Endodermal cell (in vitro differentiated cells): ENCODE measurements at regions not wholly inside any gene's neighbourhood (a gene's known extent, or its start where the extent isn't known, plus 50 kb on each side); places are given as distances from the start of the nearest gene placed in this dataset.

Experiments used
- DNase-seq: peaks from one replicate; pipeline ENCODE4 v3.0.0-alpha.2; 2017
- H3K27ac ChIP-seq: 2 replicates; pipeline ENCODE4 v1.5.1; 2013; ENCODE audit warnings: mild to moderate bottlenecking, low read depth, low read length, moderate library complexity
- H3K27me3 ChIP-seq: 2 replicates; pipeline ENCODE4 v1.6.1; 2013; ENCODE audit warnings: mild to moderate bottlenecking, low read length, moderate library complexity; ENCODE audit not compliant: insufficient read depth, control insufficient read depth, poor library complexity, severe bottlenecking
- H3K36me3 ChIP-seq: 2 replicates; pipeline ENCODE4 v1.7.0; 2013; ENCODE audit warnings: mild to moderate bottlenecking, low read length, moderate library complexity; ENCODE audit not compliant: control insufficient read depth, insufficient read depth
- H3K4me1 ChIP-seq: one replicate; pipeline ENCODE4 v1.7.0; 2013; ENCODE audit warnings: low read length; ENCODE audit not compliant: control insufficient read depth, insufficient read depth
- H3K4me3 ChIP-seq: 2 replicates; pipeline ENCODE4 v1.5.1; 2013; ENCODE audit warnings: mild to moderate bottlenecking, low read length, moderate library complexity
- H3K9ac ChIP-seq: 2 replicates; pipeline ENCODE4 v1.6.1; 2013; ENCODE audit warnings: mild to moderate bottlenecking, low read length, moderate library complexity; ENCODE audit not compliant: poor library complexity, severe bottlenecking; ENCODE audit errors: extremely low read depth
- H3K9me3 ChIP-seq: 2 replicates; pipeline ENCODE4 v1.6.1; 2013; ENCODE audit warnings: mild to moderate bottlenecking, low read length, moderate library complexity; ENCODE audit not compliant: control insufficient read depth
- H3K27ac Mint-ChIP-seq: 2 replicates; pipeline ENCODE4 v1.8.0; 2020; ENCODE audit warnings: mixed read lengths
- H3K27me3 Mint-ChIP-seq: 2 replicates; pipeline ENCODE4 v1.8.0; 2021; ENCODE audit warnings: mild to moderate bottlenecking, mixed read lengths; ENCODE audit not compliant: insufficient read depth
- H3K36me3 Mint-ChIP-seq: 2 replicates; pipeline ENCODE4 v1.8.0; 2020; ENCODE audit warnings: low read depth, mixed read lengths
- H3K4me1 Mint-ChIP-seq: 2 replicates; pipeline ENCODE4 v1.8.0; 2020; ENCODE audit warnings: mixed read lengths
- H3K4me3 Mint-ChIP-seq: 2 replicates; pipeline ENCODE4 v1.8.0; 2020; ENCODE audit warnings: mild to moderate bottlenecking, moderate library complexity, mixed read lengths
- H3K9me3 Mint-ChIP-seq: 2 replicates; pipeline ENCODE4 v1.8.0; 2020; ENCODE audit warnings: mild to moderate bottlenecking, mixed read lengths
- WGBS, 2 experiments: methylation state at CpG; one replicate each; pipeline versions ENCODE4 v1.1.5 to v1.1.7; 2013; ENCODE audit warnings: missing lambda C conversion rate in 2 of 2, mixed read lengths in 1 of 2; ENCODE audit not compliant: insufficient coverage in 1 of 2, insufficient read length in 1 of 2; 5-methylcytosine and 5-hydroxymethylcytosine counted together
- TF ChIP-seq, protein P1 (sequence below): fragments of 200-600 bp; sonication (generic); conservative IDR thresholded peaks from 2 replicates; pipeline ENCODE4 v1.5.0; 2021; ENCODE audit warnings: antibody characterized with exemption, mild to moderate bottlenecking

DNA sequence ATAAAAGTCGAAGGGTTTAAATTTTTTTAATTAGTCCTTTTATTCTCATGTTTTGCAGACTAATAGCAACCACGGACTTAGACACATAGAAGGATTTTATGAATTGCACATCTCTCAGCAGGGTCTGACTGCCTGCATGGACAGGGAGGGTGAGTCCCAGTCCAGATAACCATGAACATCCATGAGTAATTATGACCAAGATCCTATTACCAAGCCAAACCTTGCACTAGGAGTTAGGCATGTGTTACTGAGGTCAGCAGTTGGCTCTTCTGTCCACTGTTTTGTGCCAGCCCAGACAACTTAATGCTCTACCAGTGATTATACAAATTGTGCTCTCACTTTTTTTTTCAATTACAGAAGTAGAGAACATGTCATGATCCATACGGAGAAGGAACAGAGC lies 211.2 kb downstream of the MAFB start:
- H3K9ac ChIP-seq, result no peak overlapping the region
- no peak overlapping the region for H3K4me3 ChIP-seq
- H3K27ac Mint-ChIP-seq, result no peak overlapping the region
- DNase-seq, result no peak
- H3K36me3 Mint-ChIP-seq, result no peaks in the 10 kb centered on the region
- no peak overlapping the region for H3K27ac ChIP-seq
- no peaks in the 10 kb centered on the region for H3K4me1 ChIP-seq
- peaks cover 7% of the 10 kb centered on the region for H3K27me3 ChIP-seq
- H3K9me3 ChIP-seq, result no peaks in the 10 kb centered on the region
- H3K27me3 Mint-ChIP-seq, result peaks cover 22% of the 10 kb centered on the region
- WGBS, 2 experiments, result 89 to 94% methylated on average over 3 of the region's 3 CpGs
- H3K36me3 ChIP-seq, result no peaks in the 10 kb centered on the region
- H3K4me3 Mint-ChIP-seq, result no peak overlapping the region
- no peaks in the 10 kb centered on the region for H3K9me3 Mint-ChIP-seq
- TF ChIP-seq, protein P1, sequence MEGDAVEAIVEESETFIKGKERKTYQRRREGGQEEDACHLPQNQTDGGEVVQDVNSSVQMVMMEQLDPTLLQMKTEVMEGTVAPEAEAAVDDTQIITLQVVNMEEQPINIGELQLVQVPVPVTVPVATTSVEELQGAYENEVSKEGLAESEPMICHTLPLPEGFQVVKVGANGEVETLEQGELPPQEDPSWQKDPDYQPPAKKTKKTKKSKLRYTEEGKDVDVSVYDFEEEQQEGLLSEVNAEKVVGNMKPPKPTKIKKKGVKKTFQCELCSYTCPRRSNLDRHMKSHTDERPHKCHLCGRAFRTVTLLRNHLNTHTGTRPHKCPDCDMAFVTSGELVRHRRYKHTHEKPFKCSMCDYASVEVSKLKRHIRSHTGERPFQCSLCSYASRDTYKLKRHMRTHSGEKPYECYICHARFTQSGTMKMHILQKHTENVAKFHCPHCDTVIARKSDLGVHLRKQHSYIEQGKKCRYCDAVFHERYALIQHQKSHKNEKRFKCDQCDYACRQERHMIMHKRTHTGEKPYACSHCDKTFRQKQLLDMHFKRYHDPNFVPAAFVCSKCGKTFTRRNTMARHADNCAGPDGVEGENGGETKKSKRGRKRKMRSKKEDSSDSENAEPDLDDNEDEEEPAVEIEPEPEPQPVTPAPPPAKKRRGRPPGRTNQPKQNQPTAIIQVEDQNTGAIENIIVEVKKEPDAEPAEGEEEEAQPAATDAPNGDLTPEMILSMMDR, result no peak
- peaks cover 7% of the 10 kb centered on the region for H3K4me1 Mint-ChIP-seq

DNA sequence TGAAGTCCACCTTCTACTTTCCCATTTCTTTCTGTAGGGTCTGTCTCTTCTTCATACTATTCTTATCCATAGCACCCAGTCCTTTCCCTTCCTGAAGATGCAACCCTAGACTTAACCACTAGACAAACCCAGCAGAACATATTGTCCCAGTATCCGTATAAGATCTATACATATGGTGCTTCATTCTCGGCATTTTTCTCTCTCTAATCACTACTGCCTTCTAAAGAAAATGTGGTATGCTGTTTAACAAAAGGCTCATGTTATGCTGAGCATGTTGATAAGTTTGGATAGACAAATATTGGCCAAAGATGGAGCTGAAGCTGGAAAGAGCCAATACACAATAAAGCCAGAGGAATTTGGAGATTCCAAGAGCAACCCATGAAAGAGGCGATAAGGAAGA lies 212.6 kb downstream of the MAFB start:
- peaks cover 13% of the 10 kb centered on the region for H3K27me3 ChIP-seq
- no peaks in the 10 kb centered on the region for H3K4me1 ChIP-seq
- no peaks in the 10 kb centered on the region for H3K9me3 Mint-ChIP-seq
- 95 to 100% methylated on average over 2 to 3 of the region's 3 CpGs for WGBS, 2 experiments
- H3K36me3 ChIP-seq, result no peaks in the 10 kb centered on the region
- H3K9ac ChIP-seq, result no peak overlapping the region
- no peak for DNase-seq
- H3K27ac ChIP-seq, result no peak overlapping the region
- H3K9me3 ChIP-seq, result no peaks in the 10 kb centered on the region
- H3K4me3 Mint-ChIP-seq, result no peak overlapping the region
- no peak overlapping the region for H3K4me3 ChIP-seq
- H3K27me3 Mint-ChIP-seq, result peaks cover 31% of the 10 kb centered on the region
- no peak overlapping the region for H3K27ac Mint-ChIP-seq
- TF ChIP-seq, protein P1, result no peak
- H3K36me3 Mint-ChIP-seq, result no peaks in the 10 kb centered on the region
- peaks cover 7% of the 10 kb centered on the region for H3K4me1 Mint-ChIP-seq

DNA sequence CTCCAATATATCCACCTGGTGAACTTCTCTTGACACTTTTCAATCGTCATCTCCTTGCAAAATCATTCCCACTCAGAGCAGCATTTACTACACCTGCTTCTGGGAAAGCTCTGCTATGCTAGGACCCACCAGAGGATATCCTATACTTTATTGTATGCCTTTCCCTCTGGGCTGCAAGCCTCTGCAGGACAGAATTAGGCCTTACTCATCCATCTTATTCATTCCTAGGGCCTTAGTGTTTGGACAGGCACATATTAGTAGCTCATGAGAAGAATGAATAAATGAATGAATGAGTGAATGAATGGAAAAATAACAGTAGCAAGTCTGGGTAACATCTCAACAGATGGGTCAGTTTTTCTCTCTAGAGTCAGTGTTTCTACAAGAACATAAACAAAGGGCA lies 216.1 kb downstream of the MAFB start:
- H3K27me3 Mint-ChIP-seq, result peaks cover 31% of the 10 kb centered on the region
- H3K4me3 Mint-ChIP-seq, result no peak overlapping the region
- no peaks in the 10 kb centered on the region for H3K9me3 Mint-ChIP-seq
- H3K9me3 ChIP-seq, result no peaks in the 10 kb centered on the region
- H3K4me3 ChIP-seq, result no peak overlapping the region
- DNase-seq, result no peak
- no peak overlapping the region for H3K27ac Mint-ChIP-seq
- H3K36me3 Mint-ChIP-seq, result no peaks in the 10 kb centered on the region
- TF ChIP-seq, protein P1, result no peak
- no peak overlapping the region for H3K27ac ChIP-seq
- H3K4me1 ChIP-seq, result no peaks in the 10 kb centered on the region
- WGBS, 2 experiments, result 90 to 94% methylated on average over 1 of the region's 1 CpG
- H3K36me3 ChIP-seq, result no peaks in the 10 kb centered on the region
- H3K9ac ChIP-seq, result no peak overlapping the region
- H3K4me1 Mint-ChIP-seq, result peaks cover 9% of the 10 kb centered on the region
- H3K27me3 ChIP-seq, result peaks cover 13% of the 10 kb centered on the region
